D721Med (cell line): ENCODE measurements at regions not wholly inside any gene's neighbourhood (a gene's known extent, or its start where the extent isn't known, plus 50 kb on each side); places are given as distances from the start of the nearest gene placed in this dataset.

ENCODE experiments used
- DNase-seq: peaks from one replicate; pipeline ENCODE4 v3.0.0; 2011; ENCODE audit warnings: low spot score; ENCODE audit not compliant: insufficient read length
- FAIRE-seq: peaks from 2 replicates; lab custom pipeline; 2011; peaks lifted over from hg19 to GRCh38; lab: Jason Lieb, UNC
- TF ChIP-seq, protein P1 (sequence below): IDR thresholded peaks from 2 replicates; pipeline ENCODE4 v1.5.1; 2012; ENCODE audit warnings: mild to moderate bottlenecking, control low read depth; ENCODE audit not compliant: insufficient read depth; ENCODE audit errors: missing control alignments

DNA sequence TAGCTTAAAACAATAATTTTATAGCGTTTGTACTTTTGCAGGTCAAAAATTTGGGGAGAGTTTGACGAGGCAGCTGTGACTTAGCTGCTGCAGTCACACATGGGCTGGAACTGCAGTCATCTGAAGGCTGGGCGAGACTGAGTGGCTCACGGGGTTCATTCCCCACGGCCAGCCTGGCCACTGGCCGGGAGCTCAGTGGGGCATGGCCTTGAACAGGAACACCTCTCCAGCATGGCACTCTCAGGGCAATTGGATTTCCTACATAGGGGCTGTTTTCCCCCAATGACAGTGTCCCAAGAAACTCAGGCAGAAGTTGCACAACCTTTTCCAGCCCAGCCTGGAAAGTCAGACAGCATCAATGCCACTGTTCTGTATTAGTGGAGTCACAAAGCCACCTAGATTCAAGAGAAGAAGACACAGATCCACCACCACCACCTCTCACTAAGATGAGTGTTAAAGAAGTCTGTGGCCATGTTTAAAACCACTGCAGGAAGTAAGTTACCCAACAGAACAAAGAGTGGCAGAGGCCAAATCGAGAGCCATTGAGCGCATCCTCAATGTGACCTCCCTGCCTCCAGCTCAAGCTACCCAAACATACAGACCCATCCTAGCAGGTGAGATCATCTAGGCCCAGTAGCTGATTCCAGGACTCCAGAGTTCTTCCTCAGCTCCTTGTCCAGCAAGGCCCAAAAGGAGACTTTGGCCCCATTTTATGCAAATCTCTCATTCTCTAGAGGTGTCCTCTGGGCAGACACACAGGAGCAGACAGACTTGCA, 618.7 kb upstream of the CADM1 start:
- DNase-seq (no peak), FAIRE-seq (no peak)
- TF ChIP-seq, protein P1, sequence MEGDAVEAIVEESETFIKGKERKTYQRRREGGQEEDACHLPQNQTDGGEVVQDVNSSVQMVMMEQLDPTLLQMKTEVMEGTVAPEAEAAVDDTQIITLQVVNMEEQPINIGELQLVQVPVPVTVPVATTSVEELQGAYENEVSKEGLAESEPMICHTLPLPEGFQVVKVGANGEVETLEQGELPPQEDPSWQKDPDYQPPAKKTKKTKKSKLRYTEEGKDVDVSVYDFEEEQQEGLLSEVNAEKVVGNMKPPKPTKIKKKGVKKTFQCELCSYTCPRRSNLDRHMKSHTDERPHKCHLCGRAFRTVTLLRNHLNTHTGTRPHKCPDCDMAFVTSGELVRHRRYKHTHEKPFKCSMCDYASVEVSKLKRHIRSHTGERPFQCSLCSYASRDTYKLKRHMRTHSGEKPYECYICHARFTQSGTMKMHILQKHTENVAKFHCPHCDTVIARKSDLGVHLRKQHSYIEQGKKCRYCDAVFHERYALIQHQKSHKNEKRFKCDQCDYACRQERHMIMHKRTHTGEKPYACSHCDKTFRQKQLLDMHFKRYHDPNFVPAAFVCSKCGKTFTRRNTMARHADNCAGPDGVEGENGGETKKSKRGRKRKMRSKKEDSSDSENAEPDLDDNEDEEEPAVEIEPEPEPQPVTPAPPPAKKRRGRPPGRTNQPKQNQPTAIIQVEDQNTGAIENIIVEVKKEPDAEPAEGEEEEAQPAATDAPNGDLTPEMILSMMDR = no peak

DNA sequence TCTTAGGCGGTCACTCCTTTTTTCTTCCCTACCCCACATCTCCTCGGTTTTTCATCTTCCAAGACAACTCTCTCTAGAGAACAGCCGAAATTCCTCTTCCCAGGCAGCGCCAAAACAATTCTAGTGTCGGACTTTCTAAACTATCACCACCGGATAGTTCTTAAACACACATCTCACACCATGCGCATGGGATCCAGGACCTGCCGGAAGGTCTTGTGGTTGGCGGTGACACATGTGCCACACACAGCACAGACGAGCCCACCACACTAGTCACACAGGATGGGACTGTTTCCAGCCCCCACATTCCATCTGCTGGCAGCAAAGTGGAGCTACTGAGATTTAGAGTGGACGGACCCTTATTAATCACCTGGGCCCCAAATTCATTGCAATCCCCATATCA, 614.9 kb upstream of the CADM1 start:
- TF ChIP-seq, protein P1 = no peak
- FAIRE-seq (no peak), DNase-seq (no peak)

DNA sequence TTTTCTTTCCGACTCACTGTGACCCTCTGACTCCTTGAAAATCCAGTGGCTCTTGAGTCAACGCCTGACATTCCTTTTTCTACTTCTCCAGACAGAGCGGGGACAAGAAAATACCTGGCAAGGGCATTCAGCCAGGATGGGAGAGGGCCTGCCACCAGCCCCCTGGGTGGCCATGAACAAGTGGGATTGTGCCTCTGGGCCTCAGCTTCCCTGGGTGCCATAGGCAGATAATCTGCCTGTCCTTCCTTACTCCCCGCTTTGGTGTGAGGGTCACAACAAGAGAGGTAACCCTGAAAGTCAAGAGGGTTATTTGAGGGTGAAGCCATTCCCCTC, 613.9 kb upstream of the CADM1 start:
- no peak for FAIRE-seq
- TF ChIP-seq, protein P1 = no peak
- DNase-seq = no peak

DNA sequence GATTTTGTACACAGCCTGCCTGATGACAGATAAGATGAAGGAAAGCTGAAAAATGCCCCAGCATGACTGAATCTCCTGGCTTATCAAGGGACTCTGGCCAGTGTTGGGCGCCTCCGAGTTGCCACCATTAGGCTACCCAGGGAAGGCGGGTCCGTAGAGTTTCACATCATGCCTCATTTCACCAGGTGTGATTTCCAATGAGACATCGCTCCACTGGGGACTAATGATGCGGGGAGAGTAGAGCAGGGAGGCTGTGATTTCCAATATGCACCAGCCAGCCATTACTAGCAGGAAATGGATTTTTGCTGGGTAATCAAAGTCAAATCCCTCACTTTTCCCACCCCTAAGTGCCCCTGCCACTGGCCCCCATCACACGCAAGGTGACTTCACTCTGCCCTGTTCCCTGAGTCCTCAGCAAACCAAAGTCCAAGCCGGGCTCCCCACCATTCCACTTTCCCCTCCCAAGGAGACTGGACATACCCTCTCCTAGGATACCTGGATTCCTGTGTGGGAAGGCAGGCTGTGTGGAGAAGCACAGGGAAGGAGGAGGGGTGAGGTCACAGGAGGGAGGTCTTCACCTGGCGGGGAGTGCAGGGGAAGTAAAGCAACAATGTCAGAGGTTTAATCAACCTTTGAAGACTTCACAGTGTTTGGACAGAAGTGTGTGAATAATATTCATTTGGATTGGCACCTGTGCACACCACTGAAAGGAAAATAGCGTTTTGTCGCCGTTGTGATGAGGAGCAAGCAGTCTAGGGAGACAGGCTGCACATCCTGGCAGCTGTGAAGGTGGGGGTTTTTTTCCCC, 613.3 kb upstream of the CADM1 start:
- DNase-seq (no peak), FAIRE-seq (no peak)
- TF ChIP-seq, protein P1 = no peak

DNA sequence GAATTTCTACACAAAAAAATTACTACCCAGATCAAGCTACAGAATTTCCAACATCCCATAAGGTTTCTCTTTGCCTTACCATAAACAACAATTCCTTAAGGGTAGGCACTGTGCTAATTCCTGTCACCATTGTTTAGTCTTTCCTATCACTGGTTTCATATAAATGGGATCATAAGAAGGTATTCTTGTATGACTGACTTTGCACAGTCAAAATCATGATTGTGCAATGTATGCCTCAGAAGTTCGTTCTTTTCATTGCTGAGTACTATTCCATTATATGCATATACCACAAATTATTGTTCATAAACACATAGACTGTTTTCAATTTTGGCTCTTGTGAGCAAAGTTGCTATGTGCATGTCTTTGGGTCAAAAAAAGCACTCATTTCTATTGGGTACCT, 611.6 kb upstream of the CADM1 start:
- TF ChIP-seq, protein P1 = no peak
- no peak for FAIRE-seq

DNA sequence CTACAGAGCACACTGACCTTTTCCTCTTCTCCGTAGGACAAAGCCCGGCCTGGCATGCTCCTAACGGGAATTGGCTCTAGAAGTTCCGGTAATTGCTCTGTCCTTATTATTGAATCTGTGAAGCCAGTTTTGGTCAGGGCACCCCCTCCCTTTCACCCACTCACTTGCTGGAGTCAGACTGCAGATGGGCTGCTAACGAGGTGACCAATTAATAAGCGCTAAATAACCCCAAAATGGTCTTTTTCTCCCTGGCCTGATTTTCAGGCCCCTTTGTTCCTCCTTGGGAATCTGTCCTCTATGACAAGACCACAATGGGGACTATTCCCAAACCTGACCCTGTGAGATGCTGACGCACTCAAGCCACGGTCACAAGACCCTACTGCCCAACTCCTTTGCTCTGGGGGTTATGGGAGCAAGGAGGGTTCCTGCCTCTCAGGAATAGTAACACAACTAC, 610.0 kb upstream of the CADM1 start:
- DNase-seq = no peak
- TF ChIP-seq, protein P1 = no peak
- no peak for FAIRE-seq

More for the DNA sequence above, 611.6 kb upstream of the CADM1 start:
- DNase-seq = no peak
